ENCODE measurements at regions not wholly inside any gene's neighbourhood (a gene's known extent, or its start where the extent isn't known, plus 50 kb on each side); places are given as distances from the start of the nearest gene placed in this dataset.

DNA sequence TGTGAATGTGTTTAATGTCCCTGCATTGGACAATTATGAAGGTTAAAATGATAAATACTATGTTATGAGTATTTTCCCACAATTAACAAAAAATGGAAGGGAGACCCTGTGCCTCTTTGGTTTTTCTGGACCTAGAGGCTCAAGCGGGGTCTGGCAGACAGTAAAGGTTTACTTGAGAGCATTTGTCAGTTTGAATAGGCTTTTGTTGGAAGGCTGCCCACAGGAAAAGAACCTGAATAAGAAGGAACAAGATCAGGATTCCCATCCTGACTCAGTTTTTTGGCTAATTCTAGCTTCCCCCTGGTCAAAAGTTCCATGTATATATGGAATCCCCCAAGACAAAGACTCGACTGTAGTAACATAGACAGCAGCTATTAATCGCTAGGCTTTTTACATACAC, 150.9 kb upstream of the JUN start:
- TF ChIP-seq, protein P1, sequence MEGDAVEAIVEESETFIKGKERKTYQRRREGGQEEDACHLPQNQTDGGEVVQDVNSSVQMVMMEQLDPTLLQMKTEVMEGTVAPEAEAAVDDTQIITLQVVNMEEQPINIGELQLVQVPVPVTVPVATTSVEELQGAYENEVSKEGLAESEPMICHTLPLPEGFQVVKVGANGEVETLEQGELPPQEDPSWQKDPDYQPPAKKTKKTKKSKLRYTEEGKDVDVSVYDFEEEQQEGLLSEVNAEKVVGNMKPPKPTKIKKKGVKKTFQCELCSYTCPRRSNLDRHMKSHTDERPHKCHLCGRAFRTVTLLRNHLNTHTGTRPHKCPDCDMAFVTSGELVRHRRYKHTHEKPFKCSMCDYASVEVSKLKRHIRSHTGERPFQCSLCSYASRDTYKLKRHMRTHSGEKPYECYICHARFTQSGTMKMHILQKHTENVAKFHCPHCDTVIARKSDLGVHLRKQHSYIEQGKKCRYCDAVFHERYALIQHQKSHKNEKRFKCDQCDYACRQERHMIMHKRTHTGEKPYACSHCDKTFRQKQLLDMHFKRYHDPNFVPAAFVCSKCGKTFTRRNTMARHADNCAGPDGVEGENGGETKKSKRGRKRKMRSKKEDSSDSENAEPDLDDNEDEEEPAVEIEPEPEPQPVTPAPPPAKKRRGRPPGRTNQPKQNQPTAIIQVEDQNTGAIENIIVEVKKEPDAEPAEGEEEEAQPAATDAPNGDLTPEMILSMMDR (IDR thresholded peaks at IDR 0.05; ENCODE audit: poor library complexity), result no peak
- TF ChIP-seq EZH2 (IDR thresholded peaks at IDR 0.05; ENCODE audit: borderline replicate concordance), result no peak

All from hepatocyte (in vitro differentiated cells).